ENCODE measurements at regions not wholly inside any gene's neighbourhood (a gene's known extent, or its start where the extent isn't known, plus 50 kb on each side); places are given as distances from the start of the nearest gene placed in this dataset.
A peak's percentile ranks its signal among the peaks of the same experiment; 100 is the strongest.
"Not testable (repeated sequence)": the region's sequence is repeated elsewhere in the genome, so short reads cannot be mapped to it uniquely, and the experiment has no call there.

GRCh38 chr13:79860791-79861190 lies 379.8 kb downstream of the NDFIP2 start:
- DNase-seq, result no peak

GRCh38 chr13:79859756-79860155 lies 378.8 kb downstream of the NDFIP2 start:
- DNase-seq, result no peak

GRCh38 chr13:79853251-79853650 lies 372.3 kb downstream of the NDFIP2 start:
- no peak for DNase-seq

DNA sequence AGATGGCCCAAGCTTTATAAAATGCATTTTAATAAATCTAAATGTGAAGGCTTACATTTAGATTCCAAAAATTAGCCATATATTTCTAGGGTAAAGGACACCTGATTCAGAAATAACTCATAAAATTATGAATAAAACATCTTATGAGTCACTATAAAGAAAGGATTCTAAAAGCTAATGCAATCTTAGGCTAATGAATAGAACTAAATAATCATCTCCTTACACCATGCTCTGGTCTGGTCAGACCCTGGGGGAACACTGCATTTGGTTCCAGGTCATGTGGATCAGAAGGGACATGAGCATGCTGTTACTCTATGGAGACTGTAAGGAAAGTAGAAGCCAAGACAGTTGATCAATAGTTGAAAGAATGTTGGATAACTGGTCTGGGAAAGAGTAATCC lies 370.4 kb downstream of the NDFIP2 start:
- DNase-seq, result no peak

- DNase-seq, result no peak
Measured at GRCh38 chr13:79847882-79848592, 367.1 kb downstream of the NDFIP2 start.

GRCh38 chr13:79846386-79846785 lies 365.4 kb downstream of the NDFIP2 start:
- peak in 2 of 3 experiments; percentile 41 to 84 for DNase-seq

GRCh38 chr13:79837741-79838450 lies 356.9 kb downstream of the NDFIP2 start:
- no peak for DNase-seq

GRCh38 chr13:79836121-79836520 lies 355.2 kb downstream of the NDFIP2 start:
- DNase-seq, result not testable (repeated sequence)

DNA sequence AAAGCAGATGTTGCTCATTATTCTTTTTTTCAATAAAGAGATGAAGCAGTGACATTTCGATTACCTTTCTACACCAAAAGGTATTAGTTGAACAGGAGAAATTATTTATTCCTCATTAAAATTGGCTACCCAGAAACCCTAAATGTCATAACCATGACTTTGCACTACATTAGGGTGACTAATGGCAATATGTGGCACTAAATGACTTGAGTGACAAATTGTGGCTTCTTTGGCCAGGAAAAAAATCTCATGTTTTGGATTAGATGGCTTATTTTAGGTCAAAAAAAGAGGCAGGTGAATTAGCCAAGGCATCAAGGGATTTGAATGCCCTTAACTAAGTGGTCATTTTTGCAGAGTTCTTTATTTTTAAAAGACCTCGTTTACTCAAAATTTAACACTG lies 353.9 kb downstream of the NDFIP2 start:
- DNase-seq, result no peak

GRCh38 chr13:79833991-79834390 lies 353.0 kb downstream of the NDFIP2 start:
- DNase-seq, result no peak

- DNase-seq, result no peak
Measured at GRCh38 chr13:79831556-79831955, 350.6 kb downstream of the NDFIP2 start.

GRCh38 chr13:79830945-79831344 lies 350.0 kb downstream of the NDFIP2 start:
- no peak for DNase-seq

- no peak for DNase-seq
Measured at GRCh38 chr13:79830426-79830825, 349.5 kb downstream of the NDFIP2 start.

GRCh38 chr13:79829880-79830279 lies 348.9 kb downstream of the NDFIP2 start:
- no peak for DNase-seq

GRCh38 chr13:79825959-79826358 lies 345.0 kb downstream of the NDFIP2 start:
- no peak for DNase-seq

DNA sequence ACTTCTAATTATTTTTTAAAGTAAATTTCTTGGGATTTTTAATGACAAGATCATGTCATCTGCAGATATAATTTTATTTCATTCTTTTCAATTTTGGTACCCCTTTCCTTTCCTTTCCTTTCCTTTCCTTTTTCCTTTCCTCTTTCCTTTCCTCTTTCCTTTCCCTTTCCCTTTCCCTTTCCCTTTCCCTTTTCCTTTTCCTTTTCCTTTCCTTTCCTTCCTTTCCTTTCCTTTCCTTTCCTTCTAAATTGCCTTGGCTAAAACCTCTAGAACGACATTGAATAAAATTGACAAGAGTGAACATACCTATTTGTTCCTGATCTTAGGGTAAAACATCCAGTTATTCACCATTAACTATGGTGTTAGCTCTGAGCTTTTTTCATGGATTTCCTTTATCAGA lies 334.1 kb downstream of the NDFIP2 start:
- no peak for DNase-seq

DNA sequence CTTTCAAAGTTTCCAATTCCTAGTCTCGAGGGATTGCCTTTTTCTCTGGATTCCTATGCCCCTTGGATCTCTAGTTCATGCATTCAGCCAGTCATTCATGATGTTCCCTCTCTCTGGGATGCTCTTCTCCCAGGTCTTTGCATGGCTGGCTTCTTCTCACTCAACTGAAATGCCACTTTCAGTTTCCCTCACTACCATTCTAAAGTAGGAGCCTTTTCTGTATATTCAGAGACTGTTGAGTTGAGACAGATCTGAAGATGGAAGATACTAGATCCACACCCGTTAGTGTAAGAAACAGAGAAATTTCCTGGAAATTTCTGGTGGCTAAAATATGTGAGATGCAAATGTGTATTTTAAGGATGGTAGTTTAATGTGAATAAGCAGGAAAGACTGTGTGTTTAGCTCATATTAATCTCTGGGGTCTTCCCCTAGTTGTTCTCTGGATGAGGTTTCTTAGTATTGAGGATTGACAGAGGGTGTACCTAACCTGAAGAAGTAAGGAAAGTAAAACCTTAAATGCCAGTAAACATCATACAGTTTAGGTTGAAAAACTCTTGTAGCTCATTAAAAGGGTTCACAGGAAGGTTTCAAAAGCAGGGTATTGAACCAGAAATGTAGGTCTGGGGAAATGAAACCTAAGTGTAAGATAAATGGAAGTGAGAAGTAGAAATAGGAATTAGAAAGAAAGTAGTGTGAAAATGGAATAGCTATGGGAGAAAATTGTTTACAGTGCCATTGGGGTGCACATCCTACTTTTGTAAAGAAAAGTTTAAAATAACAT lies 331.3 kb downstream of the NDFIP2 start:
- no peak for DNase-seq

DNA sequence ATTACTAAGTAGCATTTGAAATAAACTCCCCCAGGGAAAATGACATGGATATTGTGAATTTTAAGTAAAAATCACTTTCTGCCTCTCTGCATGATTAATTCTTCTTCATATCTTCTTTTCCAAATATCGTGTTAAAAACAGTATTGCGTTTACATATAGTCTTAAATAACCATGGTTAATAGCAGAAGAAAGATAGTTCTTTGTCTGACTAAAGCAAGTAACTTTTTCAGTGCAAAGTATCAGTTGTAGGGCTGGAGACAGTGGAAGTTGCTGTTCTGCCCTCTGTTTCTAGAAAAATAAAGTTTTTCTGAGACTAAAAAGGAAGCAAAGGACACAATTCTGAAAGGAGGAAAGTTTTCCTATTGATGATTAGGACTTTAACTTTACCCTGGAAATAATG lies 330.2 kb downstream of the NDFIP2 start:
- DNase-seq, result no peak

DNA sequence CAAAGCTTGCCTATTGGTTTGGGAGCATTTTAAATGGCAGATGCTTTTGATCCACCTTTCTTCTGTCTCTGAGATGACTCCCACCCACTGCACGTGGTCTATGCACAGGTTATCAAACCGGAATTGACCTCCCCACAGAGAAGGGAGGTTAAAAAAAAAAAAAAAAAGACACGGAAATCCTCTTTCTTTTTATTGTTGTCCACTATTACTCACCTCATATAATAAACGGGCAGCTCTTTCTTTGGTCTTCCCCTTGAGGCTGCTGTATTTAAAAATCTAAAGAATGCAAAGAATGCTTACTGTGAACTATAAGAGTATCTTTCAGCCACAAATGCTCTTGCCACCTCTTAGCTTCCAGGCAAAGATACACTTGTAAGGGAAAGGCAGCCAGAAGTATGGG lies 329.7 kb downstream of the NDFIP2 start:
- no peak for DNase-seq

GRCh38 chr13:79810018-79810417 lies 329.1 kb downstream of the NDFIP2 start:
- DNase-seq, result no peak

- no peak for DNase-seq
Measured at GRCh38 chr13:79808475-79808874, 327.5 kb downstream of the NDFIP2 start.

GRCh38 chr13:79807554-79807953 lies 326.6 kb downstream of the NDFIP2 start:
- no peak for DNase-seq

- no peak for DNase-seq
Measured at GRCh38 chr13:79806821-79807220, 325.9 kb downstream of the NDFIP2 start.

DNA sequence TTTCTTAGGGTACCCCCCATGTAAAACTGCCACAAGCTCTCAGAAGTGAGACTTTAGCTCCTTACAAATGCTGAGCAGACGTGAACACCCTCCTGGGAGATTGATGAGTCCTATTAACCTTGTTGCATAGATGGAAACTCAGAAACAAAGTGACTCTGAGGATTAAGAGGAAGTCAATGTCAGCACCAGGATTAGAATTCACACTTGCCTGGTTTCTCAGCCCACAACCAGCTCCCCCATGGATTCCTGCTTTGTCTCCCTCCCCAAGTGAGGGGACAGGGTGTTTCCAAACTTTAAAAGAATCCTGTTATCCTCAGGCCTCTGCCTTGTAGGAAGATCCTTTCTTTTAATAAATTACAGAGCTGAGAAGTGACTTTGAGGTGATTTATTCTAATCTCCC lies 324.4 kb downstream of the NDFIP2 start:
- no peak for DNase-seq
